OCI-LY7 (cell line): ENCODE measurements at regions not wholly inside any gene's neighbourhood (a gene's known extent, or its start where the extent isn't known, plus 50 kb on each side); places are given as distances from the start of the nearest gene placed in this dataset.

ENCODE experiments used
- BruUV-seq: library from RNA; stranded (reverse); fragments of 400-500 nt; replicated peaks from 2 replicates; lab custom pipeline; 2021; lab: Mats Ljungman, UMichigan
- CTCF ChIA-PET: fragments of 300-600 bp; sonication (Branson Sonifier 250); formaldehyde crosslinking; loops from one replicate; lab custom pipeline; 2022; ENCODE audit warnings: antibody characterized with exemption; ENCODE audit not compliant: unreplicated experiment; lab: Charles Lee
- POLR2A ChIA-PET: fragments of 300-600 bp; sonication (Branson Sonifier 250); formaldehyde crosslinking; loops from one replicate; lab custom pipeline; 2022; ENCODE audit warnings: antibody characterized with exemption; lab: Charles Lee
- DNase-seq: peaks from one replicate; pipeline ENCODE4 v3.0.0-alpha.2; 2015; ENCODE audit warnings: low spot score
- H2AFZ ChIP-seq: fragments of 200-600 bp; sonication (generic), shearing (Covaris generic); 2 replicates; pipeline ENCODE4 v1.6.1; 2014; ENCODE audit warnings: mild to moderate bottlenecking, antibody characterized with exemption, low read length, moderate library complexity
- H3K27ac ChIP-seq: fragments of 200-600 bp; sonication (generic); 2 replicates; pipeline ENCODE4 v1.5.1; 2014; ENCODE audit warnings: mixed run types, low read depth, mild to moderate bottlenecking, moderate library complexity, low read length, inconsistent platforms; ENCODE audit not compliant: poor library complexity, severe bottlenecking
- H3K36me3 ChIP-seq: fragments of 200-600 bp; sonication (generic); 2 replicates; pipeline ENCODE4 v1.6.1; 2014; ENCODE audit warnings: mild to moderate bottlenecking, antibody characterized with exemption, low read length, moderate library complexity, mixed read lengths; ENCODE audit not compliant: insufficient read depth
- H3K4me1 ChIP-seq: fragments of 200-600 bp; sonication (generic); 2 replicates; pipeline ENCODE4 v1.5.1; 2014; ENCODE audit warnings: mild to moderate bottlenecking, low read length; ENCODE audit not compliant: insufficient read depth, poor library complexity, severe bottlenecking
- H3K4me2 ChIP-seq: fragments of 200-600 bp; sonication (generic); 2 replicates; pipeline ENCODE4 v1.6.1; 2014; ENCODE audit warnings: mild to moderate bottlenecking, low read length
- H3K4me3 ChIP-seq: fragments of 200-600 bp; sonication (generic); 2 replicates; pipeline ENCODE4 v1.5.1; 2014; ENCODE audit warnings: mild to moderate bottlenecking, low read depth, low read length; ENCODE audit not compliant: poor library complexity, severe bottlenecking
- H3K79me2 ChIP-seq: fragments of 200-600 bp; sonication (generic); 2 replicates; pipeline ENCODE4 v1.6.1; 2016; ENCODE audit warnings: low read depth, mild to moderate bottlenecking, low read length, moderate library complexity, mixed read lengths; ENCODE audit not compliant: insufficient read depth
- H3K9me2 ChIP-seq: fragments of 200-600 bp; sonication (generic); 2 replicates; pipeline ENCODE4 v1.6.1; 2016; ENCODE audit warnings: mild to moderate bottlenecking, low read length, mixed read lengths; ENCODE audit not compliant: insufficient read depth
- H3K9me3 ChIP-seq: fragments of 200-600 bp; sonication (generic); 2 replicates; pipeline ENCODE4 v1.6.1; 2014; ENCODE audit warnings: mild to moderate bottlenecking, mixed run types, low read length, mixed read lengths
- H4K20me1 ChIP-seq: fragments of 200-600 bp; sonication (generic); 2 replicates; pipeline ENCODE4 v1.6.1; 2014; ENCODE audit warnings: mild to moderate bottlenecking, antibody characterized with exemption, low read length, moderate library complexity, mixed read lengths; ENCODE audit not compliant: insufficient read depth
- CTCF ChIP-seq: fragments of 200-600 bp; sonication (generic); conservative IDR thresholded peaks from 2 replicates; pipeline ENCODE4 v1.5.1; 2014; ENCODE audit warnings: mild to moderate bottlenecking, antibody characterized with exemption, low read length, moderate library complexity, mixed read lengths
- EZH2phosphoT487 ChIP-seq: fragments of 200-600 bp; sonication (generic); IDR thresholded peaks from 2 replicates; pipeline ENCODE4 v1.6.1; 2018; ENCODE audit warnings: low read depth, borderline replicate concordance, mild to moderate bottlenecking, mixed run types, antibody characterized with exemption, low read length, moderate library complexity, mixed read lengths
- intact Hi-C: fragments of 100-400 bp; cut with micrococcal nuclease; formaldehyde crosslinking; loops from one replicate; pipeline ENCODE4 v1.10.0; 2022; ENCODE audit not compliant: unreplicated experiment

GRCh38 chr22:34760276-34761008, 305.5 kb upstream of the ISX start:
- H4K20me1 ChIP-seq = no peaks in the 10 kb centered on the region
- H3K27ac ChIP-seq = no peak overlapping the region
- no TSS peak for BruUV-seq
- no peaks in the 10 kb centered on the region for H3K4me1 ChIP-seq
- no peak for TF ChIP-seq CTCF
- TF ChIP-seq EZH2phosphoT487 = no peak
- DNase-seq = no peak
- H3K4me2 ChIP-seq = no peak overlapping the region
- no peaks in the 10 kb centered on the region for H3K9me3 ChIP-seq
- POLR2A ChIA-PET = no interaction called here
- H2AFZ ChIP-seq = no peak overlapping the region
- no peaks in the 10 kb centered on the region for H3K36me3 ChIP-seq
- no peaks in the 10 kb centered on the region for H3K79me2 ChIP-seq
- no peak overlapping the region for H3K4me3 ChIP-seq
- intact Hi-C loops = no loop called here
- no peaks in the 10 kb centered on the region for H3K9me2 ChIP-seq
- CTCF ChIA-PET = no interaction called here

- DNase-seq = no peak
- ChIA-PET CTCF (no interaction called here), POLR2A (no interaction called here)
- Histone ChIP-seq H3K9me3 (no peaks in the 10 kb centered on the region), H3K27ac (no peak overlapping the region), H4K20me1 (no peaks in the 10 kb centered on the region), H2AFZ (no peak overlapping the region), H3K79me2 (no peaks in the 10 kb centered on the region), H3K4me3 (no peak overlapping the region), H3K4me1 (no peaks in the 10 kb centered on the region), H3K9me2 (no peaks in the 10 kb centered on the region), H3K36me3 (no peaks in the 10 kb centered on the region), H3K4me2 (no peak overlapping the region)
- no TSS peak for BruUV-seq
- TF ChIP-seq EZH2phosphoT487 (no peak), CTCF (no peak)
- intact Hi-C loops = no loop called here
Measured at GRCh38 chr22:34761111-34761510, 304.8 kb upstream of the ISX start.

GRCh38 chr22:34763496-34763895, 302.5 kb upstream of the ISX start:
- DNase-seq = no peak
- no peaks in the 10 kb centered on the region for H4K20me1 ChIP-seq
- no peak overlapping the region for H2AFZ ChIP-seq
- POLR2A ChIA-PET = no interaction called here
- TF ChIP-seq EZH2phosphoT487 = no peak
- no peak for TF ChIP-seq CTCF
- no peaks in the 10 kb centered on the region for H3K4me1 ChIP-seq
- no peak overlapping the region for H3K27ac ChIP-seq
- intact Hi-C loops = no loop called here
- no peaks in the 10 kb centered on the region for H3K9me3 ChIP-seq
- no peaks in the 10 kb centered on the region for H3K36me3 ChIP-seq
- H3K9me2 ChIP-seq = no peaks in the 10 kb centered on the region
- H3K4me2 ChIP-seq = no peak overlapping the region
- H3K79me2 ChIP-seq = no peaks in the 10 kb centered on the region
- no TSS peak for BruUV-seq
- H3K4me3 ChIP-seq = no peak overlapping the region
- CTCF ChIA-PET = no interaction called here
